H4 (cell line): ENCODE measurements at regions not wholly inside any gene's neighbourhood (a gene's known extent, or its start where the extent isn't known, plus 50 kb on each side); places are given as distances from the start of the nearest gene placed in this dataset.

ENCODE experiments used
- DNase-seq: peaks from one replicate; pipeline ENCODE4 v3.0.0-alpha.2; 2015; ENCODE audit warnings: low spot score

GRCh38 chr6:21883595-21884328 is 290.2 kb downstream of the SOX4 start:
- DNase-seq = no peak

- DNase-seq = no peak
Observed at GRCh38 chr6:21885111-21885510, 291.6 kb downstream of the SOX4 start.

GRCh38 chr6:21885532-21886114 is 292.1 kb downstream of the SOX4 start:
- DNase-seq = no peak

GRCh38 chr6:21886542-21887151 is 293.1 kb downstream of the SOX4 start:
- DNase-seq = no peak

- no peak for DNase-seq
Observed at GRCh38 chr6:21887231-21888185, 294.0 kb downstream of the SOX4 start.

GRCh38 chr6:21891080-21891479 is 297.5 kb downstream of the SOX4 start:
- no peak for DNase-seq

GRCh38 chr6:21893793-21894192 is 300.2 kb downstream of the SOX4 start:
- no peak for DNase-seq

GRCh38 chr6:21895555-21895954 is 302.0 kb downstream of the SOX4 start:
- DNase-seq = no peak

- no peak for DNase-seq
Observed at GRCh38 chr6:21898107-21898796, 304.7 kb downstream of the SOX4 start.

GRCh38 chr6:21899708-21900107 is 306.2 kb downstream of the SOX4 start:
- DNase-seq = no peak

- peak; percentile 60 for DNase-seq
Observed at GRCh38 chr6:21900730-21901129, 307.2 kb downstream of the SOX4 start.

- DNase-seq = no peak
Observed at GRCh38 chr6:21902628-21903169, 309.1 kb downstream of the SOX4 start.

- DNase-seq = no peak
Observed at GRCh38 chr6:21905531-21905930, 312.0 kb downstream of the SOX4 start.

GRCh38 chr6:21906826-21907225 is 313.3 kb downstream of the SOX4 start:
- DNase-seq = no peak

- no peak for DNase-seq
Observed at GRCh38 chr6:21907291-21907690, 313.7 kb downstream of the SOX4 start.

- DNase-seq = no peak
Observed at GRCh38 chr6:21908161-21908848, 314.8 kb downstream of the SOX4 start.

GRCh38 chr6:21909321-21909720 is 315.8 kb downstream of the SOX4 start:
- DNase-seq = no peak

GRCh38 chr6:21911208-21911607 is 317.7 kb downstream of the SOX4 start:
- DNase-seq = no peak

GRCh38 chr6:21912151-21912832 is 318.7 kb downstream of the SOX4 start:
- no peak for DNase-seq
